ENCODE measurements at regions not wholly inside any gene's neighbourhood (a gene's known extent, or its start where the extent isn't known, plus 50 kb on each side); places are given as distances from the start of the nearest gene placed in this dataset.

DNA sequence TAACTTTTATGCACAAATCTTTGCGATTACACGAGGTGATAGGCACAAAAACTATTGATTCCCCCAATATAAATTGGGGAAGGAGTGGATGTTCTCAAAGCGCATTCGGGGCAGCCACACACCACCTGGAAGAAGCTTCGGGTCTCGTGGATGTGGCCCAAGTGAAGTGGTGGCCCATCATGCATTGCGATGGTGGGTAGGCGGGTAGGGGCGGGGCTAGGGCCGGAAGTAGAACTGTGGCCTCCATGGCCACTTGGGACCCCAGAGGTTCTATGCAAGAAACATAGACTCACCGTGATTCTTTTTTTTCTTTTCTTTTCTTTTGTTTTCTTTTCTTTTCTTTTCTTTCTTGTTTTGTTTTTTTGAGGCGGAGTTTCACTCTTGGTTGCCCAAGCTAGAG lies 86.4 kb upstream of the SLC44A1 start:
- no TSS peak for BruUV-seq (replicated peaks)
- no peaks in the 10 kb centered on the region for H3K36me3 Mint-ChIP-seq (ENCODE audit: insufficient read depth, unreplicated experiment)

DNA sequence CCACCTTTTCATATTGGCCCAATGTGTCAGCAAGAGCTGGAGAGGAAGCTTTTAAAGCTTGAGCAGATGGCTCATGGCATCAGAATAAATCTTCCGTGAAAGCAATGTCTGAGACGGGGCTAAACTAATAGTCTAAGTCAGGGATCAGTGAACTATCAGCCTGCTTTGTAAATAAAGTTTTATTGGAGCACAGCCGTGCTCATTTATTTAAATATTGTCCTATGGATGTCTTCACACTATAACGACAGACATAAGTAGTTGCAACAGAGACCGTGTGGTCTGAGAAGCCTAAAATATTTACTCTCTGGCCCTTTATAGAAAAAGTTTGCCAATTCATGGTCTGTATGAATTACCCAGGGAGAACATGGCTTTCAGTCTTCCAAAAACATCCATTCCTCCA lies 85.6 kb upstream of the SLC44A1 start:
- no peak for DNase-seq (ENCODE audit: unreplicated experiment)
- peaks cover 9% of the 10 kb centered on the region for H3K4me1 Mint-ChIP-seq (ENCODE audit: insufficient read depth, unreplicated experiment)
- no peaks in the 10 kb centered on the region for H3K27me3 Mint-ChIP-seq (ENCODE audit: insufficient read depth, unreplicated experiment)
- POLR2A ChIA-PET, result interaction anchor here (1.3 kb wide), 1 partner anchor 86 kb away, joined by 4 read pairs; the partner anchor contains the start of gene SLC44A1
- no peak overlapping the region for H3K4me3 Mint-ChIP-seq (ENCODE audit: unreplicated experiment)
- BruUV-seq (replicated peaks), result no TSS peak
- TF ChIP-seq, protein P1, sequence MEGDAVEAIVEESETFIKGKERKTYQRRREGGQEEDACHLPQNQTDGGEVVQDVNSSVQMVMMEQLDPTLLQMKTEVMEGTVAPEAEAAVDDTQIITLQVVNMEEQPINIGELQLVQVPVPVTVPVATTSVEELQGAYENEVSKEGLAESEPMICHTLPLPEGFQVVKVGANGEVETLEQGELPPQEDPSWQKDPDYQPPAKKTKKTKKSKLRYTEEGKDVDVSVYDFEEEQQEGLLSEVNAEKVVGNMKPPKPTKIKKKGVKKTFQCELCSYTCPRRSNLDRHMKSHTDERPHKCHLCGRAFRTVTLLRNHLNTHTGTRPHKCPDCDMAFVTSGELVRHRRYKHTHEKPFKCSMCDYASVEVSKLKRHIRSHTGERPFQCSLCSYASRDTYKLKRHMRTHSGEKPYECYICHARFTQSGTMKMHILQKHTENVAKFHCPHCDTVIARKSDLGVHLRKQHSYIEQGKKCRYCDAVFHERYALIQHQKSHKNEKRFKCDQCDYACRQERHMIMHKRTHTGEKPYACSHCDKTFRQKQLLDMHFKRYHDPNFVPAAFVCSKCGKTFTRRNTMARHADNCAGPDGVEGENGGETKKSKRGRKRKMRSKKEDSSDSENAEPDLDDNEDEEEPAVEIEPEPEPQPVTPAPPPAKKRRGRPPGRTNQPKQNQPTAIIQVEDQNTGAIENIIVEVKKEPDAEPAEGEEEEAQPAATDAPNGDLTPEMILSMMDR (IDR thresholded peaks at IDR 0.05; ENCODE audit: unreplicated experiment), result no peak
- CTCF ChIA-PET, result interaction anchor here (0.6 to 10.8 kb wide), 33 partner anchors 8 to 542 kb away, joined by 3 to 197 read pairs (median 4); partner anchors contain the start of gene SLC44A1
- H3K36me3 Mint-ChIP-seq (ENCODE audit: insufficient read depth, unreplicated experiment), result no peaks in the 10 kb centered on the region
- no peaks in the 10 kb centered on the region for H3K9me3 Mint-ChIP-seq (ENCODE audit: unreplicated experiment)
- intact Hi-C loops (cut with micrococcal nuclease), result loop anchor here (1.0 to 10.0 kb wide), 4 partner anchors 85 to 256 kb away; partner anchors contain the start of gene SLC44A1
- H3K27ac Mint-ChIP-seq (ENCODE audit: low read depth, unreplicated experiment), result no peak overlapping the region

More for the DNA sequence above, 86.4 kb upstream of the SLC44A1 start:
- no peaks in the 10 kb centered on the region for H3K27me3 Mint-ChIP-seq (ENCODE audit: insufficient read depth, unreplicated experiment)
- H3K9me3 Mint-ChIP-seq (ENCODE audit: unreplicated experiment), result no peaks in the 10 kb centered on the region
- TF ChIP-seq, protein P1 (IDR thresholded peaks at IDR 0.05; ENCODE audit: unreplicated experiment), result no peak
- peaks cover 9% of the 10 kb centered on the region for H3K4me1 Mint-ChIP-seq (ENCODE audit: insufficient read depth, unreplicated experiment)
- ChIA-PET POLR2A (no interaction called here), CTCF (interaction anchor here (0.6 to 10.8 kb wide), 13 partner anchors 16 to 379 kb away, joined by 3 to 197 read pairs (median 7); partner anchors contain the start of gene SLC44A1)
- H3K27ac Mint-ChIP-seq (ENCODE audit: low read depth, unreplicated experiment), result no peak overlapping the region
- intact Hi-C loops (cut with micrococcal nuclease), result loop anchor here (5.0 to 10.0 kb wide), 2 partner anchors 163 to 239 kb away; no protein-coding TSS in a partner anchor
- no peak for DNase-seq (ENCODE audit: unreplicated experiment)
- no peak overlapping the region for H3K4me3 Mint-ChIP-seq (ENCODE audit: unreplicated experiment)

DNA sequence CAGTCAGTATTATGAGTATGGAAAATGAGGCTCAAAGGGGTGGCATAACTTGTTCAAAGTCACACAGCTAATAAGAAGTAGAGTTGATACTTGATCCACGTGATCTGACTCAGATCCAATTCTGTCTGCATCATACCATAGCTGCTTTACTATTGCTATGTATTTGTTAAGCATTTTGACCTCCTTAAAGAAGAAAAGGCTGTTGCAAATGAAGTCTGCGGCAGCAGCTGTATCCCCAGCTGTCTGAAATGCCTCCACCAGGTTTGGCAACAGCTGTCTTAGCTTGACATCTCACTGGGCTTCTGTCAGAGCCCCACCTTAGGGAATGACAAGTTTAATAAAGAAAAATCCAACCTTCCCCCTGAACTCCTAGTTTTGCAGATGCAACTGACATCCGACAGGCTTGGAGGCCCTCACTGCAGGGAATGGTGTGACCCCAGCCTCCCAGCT lies 75.6 kb upstream of the SLC44A1 start:
- H3K4me1 Mint-ChIP-seq (ENCODE audit: insufficient read depth, unreplicated experiment), result peaks cover 7% of the 10 kb centered on the region
- H3K9me3 Mint-ChIP-seq (ENCODE audit: unreplicated experiment), result no peaks in the 10 kb centered on the region
- intact Hi-C loops (cut with micrococcal nuclease), result loop anchor here (5.0 kb wide), 1 partner anchor 233 kb away; no protein-coding TSS in a partner anchor
- no peak overlapping the region for H3K27ac Mint-ChIP-seq (ENCODE audit: low read depth, unreplicated experiment)
- no TSS peak for BruUV-seq (replicated peaks)
- H3K36me3 Mint-ChIP-seq (ENCODE audit: insufficient read depth, unreplicated experiment), result no peaks in the 10 kb centered on the region
- no peak overlapping the region for H3K4me3 Mint-ChIP-seq (ENCODE audit: unreplicated experiment)
- TF ChIP-seq, protein P1 (IDR thresholded peaks at IDR 0.05; ENCODE audit: unreplicated experiment), result no peak
- H3K27me3 Mint-ChIP-seq (ENCODE audit: insufficient read depth, unreplicated experiment), result no peaks in the 10 kb centered on the region
- POLR2A ChIA-PET, result no interaction called here
- CTCF ChIA-PET, result interaction anchor here (0.6 to 2.5 kb wide), 6 partner anchors 9 to 257 kb away, joined by 3 to 14 read pairs (median 4); no protein-coding TSS in a partner anchor
- no peak for DNase-seq (ENCODE audit: unreplicated experiment)

DNA sequence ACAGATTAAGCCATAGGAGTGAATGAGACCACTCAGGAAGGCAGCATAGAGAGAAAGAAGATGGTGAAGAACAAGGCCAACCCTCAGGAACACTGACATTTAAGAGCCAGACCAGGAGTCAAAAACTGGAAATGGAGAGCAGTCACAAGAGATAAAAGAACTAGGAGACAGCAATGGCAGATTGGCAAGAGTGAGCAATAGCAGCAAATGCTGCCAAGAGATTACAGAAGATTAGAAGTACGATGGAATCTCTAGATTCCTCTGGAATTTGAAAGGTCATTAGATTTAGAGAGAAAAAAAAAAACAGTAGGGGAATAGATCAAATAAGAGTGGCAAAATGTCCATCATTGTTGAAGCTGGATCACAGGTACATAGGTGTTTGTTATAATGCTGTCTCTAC lies 73.4 kb upstream of the SLC44A1 start:
- no peak for DNase-seq (ENCODE audit: unreplicated experiment)
- POLR2A ChIA-PET, result no interaction called here
- CTCF ChIA-PET, result interaction anchor here (0.6 to 1.7 kb wide), 3 partner anchors 15 to 99 kb away, joined by 4 to 8 read pairs (median 4); partner anchors contain the start of gene SLC44A1
- TF ChIP-seq, protein P1 (IDR thresholded peaks at IDR 0.05; ENCODE audit: unreplicated experiment), result no peak
- H3K27me3 Mint-ChIP-seq (ENCODE audit: insufficient read depth, unreplicated experiment), result no peaks in the 10 kb centered on the region
- H3K4me3 Mint-ChIP-seq (ENCODE audit: unreplicated experiment), result no peak overlapping the region
- no peaks in the 10 kb centered on the region for H3K36me3 Mint-ChIP-seq (ENCODE audit: insufficient read depth, unreplicated experiment)
- H3K4me1 Mint-ChIP-seq (ENCODE audit: insufficient read depth, unreplicated experiment), result peaks cover 7% of the 10 kb centered on the region
- H3K27ac Mint-ChIP-seq (ENCODE audit: low read depth, unreplicated experiment), result no peak overlapping the region
- intact Hi-C loops (cut with micrococcal nuclease), result no loop called here
- no TSS peak for BruUV-seq (replicated peaks)
- H3K9me3 Mint-ChIP-seq (ENCODE audit: unreplicated experiment), result no peaks in the 10 kb centered on the region

All from MCF 10A (cell line).